ENCODE measurements at regions not wholly inside any gene's neighbourhood (a gene's known extent, or its start where the extent isn't known, plus 50 kb on each side); places are given as distances from the start of the nearest gene placed in this dataset.
"Not testable (repeated sequence)": the region's sequence is repeated elsewhere in the genome, so short reads cannot be mapped to it uniquely, and the experiment has no call there.

- TF ChIP-seq CTCF (conservative IDR thresholded peaks at IDR 0.05; ENCODE audit: low read depth, low read length); EZH2phosphoT487 (IDR thresholded peaks at IDR 0.05; ENCODE audit: borderline replicate concordance, low read length): not testable (repeated sequence)
Measured at GRCh38 chr2:111262627-111263379, 142.1 kb downstream of the BCL2L11 start.

Measured in PC-3 (cell line).